ENCODE measurements at regions not wholly inside any gene's neighbourhood (a gene's known extent, or its start where the extent isn't known, plus 50 kb on each side); places are given as distances from the start of the nearest gene placed in this dataset.

DNA sequence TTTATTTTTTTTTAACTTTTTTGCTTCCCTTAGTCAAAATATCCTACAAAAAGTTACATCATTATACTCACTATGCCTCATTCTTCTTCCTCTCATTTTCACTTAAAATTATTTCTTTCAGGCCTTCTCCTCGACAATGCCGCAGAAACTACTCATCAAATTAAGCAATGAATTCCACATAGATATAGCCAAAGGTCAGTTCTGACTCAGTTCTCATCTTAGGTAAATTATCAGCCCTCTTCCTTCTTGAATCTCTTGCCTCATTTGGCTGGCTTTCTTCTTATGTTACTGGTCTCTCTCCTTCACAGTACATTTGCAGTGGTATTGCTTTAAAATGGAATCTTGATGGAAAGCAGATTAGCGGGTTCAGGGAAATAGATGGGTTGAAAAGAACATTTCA, 260.7 kb upstream of the BRINP3 start:
- H3K4me1 Mint-ChIP-seq = no peaks in the 10 kb centered on the region
- no peak for ATAC-seq (ENCODE audit: low read depth)
- TF ChIP-seq, protein P1, sequence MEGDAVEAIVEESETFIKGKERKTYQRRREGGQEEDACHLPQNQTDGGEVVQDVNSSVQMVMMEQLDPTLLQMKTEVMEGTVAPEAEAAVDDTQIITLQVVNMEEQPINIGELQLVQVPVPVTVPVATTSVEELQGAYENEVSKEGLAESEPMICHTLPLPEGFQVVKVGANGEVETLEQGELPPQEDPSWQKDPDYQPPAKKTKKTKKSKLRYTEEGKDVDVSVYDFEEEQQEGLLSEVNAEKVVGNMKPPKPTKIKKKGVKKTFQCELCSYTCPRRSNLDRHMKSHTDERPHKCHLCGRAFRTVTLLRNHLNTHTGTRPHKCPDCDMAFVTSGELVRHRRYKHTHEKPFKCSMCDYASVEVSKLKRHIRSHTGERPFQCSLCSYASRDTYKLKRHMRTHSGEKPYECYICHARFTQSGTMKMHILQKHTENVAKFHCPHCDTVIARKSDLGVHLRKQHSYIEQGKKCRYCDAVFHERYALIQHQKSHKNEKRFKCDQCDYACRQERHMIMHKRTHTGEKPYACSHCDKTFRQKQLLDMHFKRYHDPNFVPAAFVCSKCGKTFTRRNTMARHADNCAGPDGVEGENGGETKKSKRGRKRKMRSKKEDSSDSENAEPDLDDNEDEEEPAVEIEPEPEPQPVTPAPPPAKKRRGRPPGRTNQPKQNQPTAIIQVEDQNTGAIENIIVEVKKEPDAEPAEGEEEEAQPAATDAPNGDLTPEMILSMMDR (IDR thresholded peaks at IDR 0.05) = no peak
- no peak overlapping the region for H3K4me3 Mint-ChIP-seq
- H3K9me3 Mint-ChIP-seq = peaks cover 2% of the 10 kb centered on the region
- CTCF ChIA-PET = no interaction called here
- intact Hi-C loops (cut with micrococcal nuclease) = no loop called here
- H3K27ac Mint-ChIP-seq = no peak overlapping the region
- DNase-seq = no peak
- POLR2A ChIA-PET = no interaction called here
- no peaks in the 10 kb centered on the region for H3K36me3 Mint-ChIP-seq (ENCODE audit: low read depth)
- H3K27me3 Mint-ChIP-seq = no peaks in the 10 kb centered on the region

DNA sequence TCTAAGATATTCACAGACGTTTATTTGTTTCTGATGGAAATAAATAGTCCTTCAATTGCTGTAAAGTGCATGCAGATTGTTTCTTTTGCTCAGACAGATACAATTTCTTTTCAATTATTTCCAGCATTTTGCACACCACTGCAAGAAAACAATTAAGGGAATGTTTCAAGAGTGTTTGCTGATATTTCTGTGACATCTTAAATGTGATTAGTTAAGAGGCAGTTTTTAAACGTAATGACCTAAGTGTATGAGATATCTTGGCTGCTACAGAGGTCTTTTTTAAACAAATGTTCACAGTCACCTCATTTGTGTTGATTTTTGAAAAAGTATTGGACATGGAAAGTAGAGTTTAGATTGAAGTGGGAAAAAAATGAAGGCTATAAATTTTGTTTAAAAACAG, 262.3 kb upstream of the BRINP3 start:
- ChIA-PET CTCF (no interaction called here), POLR2A (no interaction called here)
- Mint-ChIP-seq H3K27me3 (no peaks in the 10 kb centered on the region), H3K9me3 (peaks cover 2% of the 10 kb centered on the region), H3K4me1 (no peaks in the 10 kb centered on the region), H3K4me3 (no peak overlapping the region), H3K36me3 (ENCODE audit: low read depth) (no peaks in the 10 kb centered on the region), H3K27ac (no peak overlapping the region)
- intact Hi-C loops (cut with micrococcal nuclease) = no loop called here
- ATAC-seq (ENCODE audit: low read depth) (no peak), DNase-seq (no peak)
- TF ChIP-seq, protein P1 (IDR thresholded peaks at IDR 0.05) = no peak

DNA sequence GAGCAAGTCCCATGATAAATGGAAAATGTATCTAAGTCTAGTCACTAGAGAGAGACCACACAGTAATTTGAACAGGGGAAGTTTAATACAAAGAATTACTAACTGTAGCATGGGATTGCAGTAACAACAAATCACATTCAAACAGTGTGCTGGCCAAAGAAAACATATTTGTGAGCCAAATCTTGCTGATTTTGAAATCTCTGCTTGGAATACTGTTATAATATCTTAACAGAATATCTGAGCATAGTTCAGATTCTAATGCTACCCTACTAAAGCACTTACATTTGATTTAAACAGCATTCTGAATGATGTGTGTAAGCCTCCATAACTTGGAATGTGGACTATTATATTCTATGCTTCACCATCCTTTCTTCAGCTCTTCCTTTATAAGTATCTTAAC, 270.0 kb upstream of the BRINP3 start:
- ChIA-PET CTCF (no interaction called here), POLR2A (no interaction called here)
- DNase-seq (no peak), ATAC-seq (ENCODE audit: low read depth) (no peak)
- TF ChIP-seq, protein P1 (IDR thresholded peaks at IDR 0.05) = no peak
- H3K4me3 Mint-ChIP-seq = no peak overlapping the region
- no peaks in the 10 kb centered on the region for H3K36me3 Mint-ChIP-seq (ENCODE audit: low read depth)
- intact Hi-C loops (cut with micrococcal nuclease) = no loop called here
- no peaks in the 10 kb centered on the region for H3K27me3 Mint-ChIP-seq
- no peak overlapping the region for H3K27ac Mint-ChIP-seq
- peaks cover 2% of the 10 kb centered on the region for H3K9me3 Mint-ChIP-seq
- no peaks in the 10 kb centered on the region for H3K4me1 Mint-ChIP-seq

DNA sequence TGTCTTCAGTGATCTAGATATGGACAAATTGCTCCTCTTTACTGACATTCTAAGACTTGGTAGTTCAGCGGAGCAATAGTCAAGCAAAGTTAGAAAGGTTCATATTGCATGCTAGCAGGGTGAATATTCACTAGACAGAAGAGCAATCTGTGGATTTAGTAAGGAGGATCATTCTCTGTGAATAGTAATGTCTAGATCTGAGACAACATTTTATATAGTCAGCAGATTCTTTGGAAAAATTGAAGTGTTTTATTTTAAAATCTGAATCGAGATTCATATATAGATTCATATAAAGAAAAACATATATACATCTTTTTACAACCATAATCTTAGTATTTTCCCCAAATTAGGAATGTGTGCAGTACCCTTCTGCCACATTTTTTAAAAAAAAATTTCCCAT, 274.5 kb upstream of the BRINP3 start:
- ATAC-seq (ENCODE audit: low read depth) (no peak), DNase-seq (no peak)
- TF ChIP-seq, protein P1 (IDR thresholded peaks at IDR 0.05) = no peak
- CTCF ChIA-PET = no interaction called here
- H3K4me3 Mint-ChIP-seq = no peak overlapping the region
- no peaks in the 10 kb centered on the region for H3K4me1 Mint-ChIP-seq
- no peaks in the 10 kb centered on the region for H3K36me3 Mint-ChIP-seq (ENCODE audit: low read depth)
- POLR2A ChIA-PET = no interaction called here
- no peak overlapping the region for H3K27ac Mint-ChIP-seq
- no peaks in the 10 kb centered on the region for H3K27me3 Mint-ChIP-seq
- intact Hi-C loops (cut with micrococcal nuclease) = no loop called here
- peaks cover 2% of the 10 kb centered on the region for H3K9me3 Mint-ChIP-seq

DNA sequence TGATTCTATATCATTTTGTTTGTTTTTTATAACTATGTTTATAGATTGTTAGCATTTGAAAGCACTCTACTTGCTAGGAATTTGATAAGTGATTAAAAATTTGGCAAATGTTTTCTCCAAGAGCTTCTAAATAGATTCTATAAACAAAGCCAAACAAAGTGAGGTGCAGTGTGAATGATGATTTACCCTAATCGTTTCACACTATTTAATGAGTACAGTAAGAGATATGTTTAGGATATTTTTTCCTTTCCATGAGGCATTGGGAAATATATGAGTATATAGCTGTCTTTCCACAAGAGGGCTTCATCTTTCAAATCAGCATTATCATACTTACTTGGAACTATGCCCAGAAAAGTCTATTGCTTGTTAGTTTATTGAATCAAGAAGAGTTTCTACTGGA, 277.0 kb upstream of the BRINP3 start:
- H3K27me3 Mint-ChIP-seq = no peaks in the 10 kb centered on the region
- ATAC-seq (ENCODE audit: low read depth) (no peak), DNase-seq (no peak)
- H3K27ac Mint-ChIP-seq = no peak overlapping the region
- no peaks in the 10 kb centered on the region for H3K4me1 Mint-ChIP-seq
- ChIA-PET CTCF (no interaction called here), POLR2A (no interaction called here)
- H3K9me3 Mint-ChIP-seq = peaks cover 2% of the 10 kb centered on the region
- no peaks in the 10 kb centered on the region for H3K36me3 Mint-ChIP-seq (ENCODE audit: low read depth)
- intact Hi-C loops (cut with micrococcal nuclease) = no loop called here
- TF ChIP-seq, protein P1 (IDR thresholded peaks at IDR 0.05) = no peak
- H3K4me3 Mint-ChIP-seq = no peak overlapping the region
